Neural progenitor cell (in vitro differentiated cells): ENCODE measurements at regions not wholly inside any gene's neighbourhood (a gene's known extent, or its start where the extent isn't known, plus 50 kb on each side); places are given as distances from the start of the nearest gene placed in this dataset.

Experiments
- DNase-seq: peaks from one replicate; pipeline ENCODE4 v3.0.0-alpha.2; 2016; ENCODE audit warnings: low spot score
- H2AFZ ChIP-seq: fragments of 200-600 bp; sonication (generic); replicated peaks from 2 replicates; pipeline ENCODE4 v1.6.1; 2016; ENCODE audit warnings: antibody characterized with exemption
- H3F3A ChIP-seq: fragments of 200-600 bp; sonication (generic); 2 replicates; pipeline ENCODE4 v1.6.1; 2016; ENCODE audit warnings: antibody characterized with exemption, low read depth
- H3K27ac ChIP-seq: fragments of 200-600 bp; sonication (generic); 2 replicates; pipeline ENCODE4 v1.5.1; 2016; ENCODE audit warnings: mild to moderate bottlenecking
- H3K27me3 ChIP-seq: fragments of 200-600 bp; sonication (generic); 2 replicates; pipeline ENCODE4 v1.6.1; 2016; ENCODE audit warnings: mild to moderate bottlenecking, moderate library complexity
- H3K36me3 ChIP-seq: fragments of 200-600 bp; sonication (generic); 2 replicates; pipeline ENCODE4 v1.5.1; 2016
- H3K4me1 ChIP-seq: fragments of 200-600 bp; sonication (generic); 2 replicates; pipeline ENCODE4 v1.6.1; 2016; ENCODE audit warnings: mixed run types
- H3K4me2 ChIP-seq: fragments of 200-600 bp; sonication (generic); 2 replicates; pipeline ENCODE4 v1.6.1; 2016
- H3K4me3 ChIP-seq: fragments of 200-600 bp; sonication (generic); 2 replicates; pipeline ENCODE4 v1.5.1; 2016
- H3K79me2 ChIP-seq: fragments of 200-600 bp; sonication (generic); 2 replicates; pipeline ENCODE4 v1.6.1; 2016; ENCODE audit warnings: low read depth
- H3K9ac ChIP-seq: fragments of 200-600 bp; sonication (generic); 2 replicates; pipeline ENCODE4 v1.6.1; 2016
- H3K9me3 ChIP-seq: fragments of 200-600 bp; sonication (generic); 2 replicates; pipeline ENCODE4 v1.5.1; 2016; ENCODE audit warnings: low read depth
- H4K20me1 ChIP-seq: fragments of 200-600 bp; sonication (generic); 2 replicates; pipeline ENCODE4 v1.6.1; 2016; ENCODE audit warnings: low read depth
- H3K27ac Mint-ChIP-seq: 3 replicates; pipeline ENCODE4 v1.8.0; 2021; ENCODE audit warnings: mixed read lengths
- H3K27me3 Mint-ChIP-seq: 2 replicates; pipeline ENCODE4 v1.8.0; 2022; ENCODE audit warnings: low read depth, mild to moderate bottlenecking, inconsistent platforms, moderate library complexity, mixed read lengths; ENCODE audit not compliant: insufficient read depth
- H3K36me3 Mint-ChIP-seq: 3 replicates; pipeline ENCODE4 v1.8.0; 2021; ENCODE audit warnings: mixed read lengths
- H3K4me1 Mint-ChIP-seq: 3 replicates; pipeline ENCODE4 v1.8.0; 2021; ENCODE audit warnings: mixed read lengths
- H3K4me3 Mint-ChIP-seq: 3 replicates; pipeline ENCODE4 v1.8.0; 2021; ENCODE audit warnings: mild to moderate bottlenecking, moderate library complexity, mixed read lengths
- H3K9me3 Mint-ChIP-seq: 3 replicates; pipeline ENCODE4 v1.8.0; 2020; ENCODE audit warnings: mixed read lengths
- EZH2 ChIP-seq: fragments of 200-600 bp; sonication (generic); IDR thresholded peaks from 2 replicates; pipeline ENCODE4 v1.6.1; 2017; ENCODE audit warnings: antibody characterized with exemption, mild to moderate bottlenecking, moderate library complexity
- EZH2phosphoT487 ChIP-seq: fragments of 200-600 bp; sonication (generic); IDR thresholded peaks from 2 replicates; pipeline ENCODE4 v1.6.1; 2017; ENCODE audit warnings: antibody characterized with exemption
- TF ChIP-seq, protein P1 (sequence below): fragments of 200-600 bp; sonication (generic); IDR thresholded peaks from 2 replicates; pipeline ENCODE4 v1.5.1; 2017; ENCODE audit warnings: antibody characterized with exemption, mild to moderate bottlenecking

DNA sequence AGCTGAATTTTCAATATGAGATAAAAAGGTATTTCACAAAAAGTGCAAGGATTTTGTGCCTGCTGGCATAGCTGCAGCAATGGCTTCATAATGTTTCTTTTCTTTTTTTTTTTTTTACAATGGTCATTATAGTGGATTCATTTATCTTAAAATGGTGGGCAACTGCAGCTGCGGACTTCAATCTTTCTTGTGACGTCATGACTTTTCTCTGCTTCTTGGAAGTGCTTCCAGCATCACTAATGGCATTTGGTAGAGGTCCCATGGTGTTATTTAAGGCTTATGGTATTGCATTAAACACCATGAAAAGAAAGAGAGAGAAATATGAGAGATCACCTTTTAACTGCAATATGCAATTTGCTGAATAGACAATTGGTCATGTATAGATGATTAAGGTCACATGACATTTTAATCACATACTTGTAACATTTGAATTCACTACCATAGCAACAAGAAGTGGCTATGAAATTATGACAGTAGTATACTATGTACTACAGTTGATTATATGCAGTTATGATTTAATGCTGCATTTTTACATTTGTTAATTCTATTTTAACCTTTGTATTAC is 684.0 kb upstream of the AADAT start:
- no peak overlapping the region for H3K4me3 Mint-ChIP-seq
- no peak overlapping the region for H2AFZ ChIP-seq
- no peak overlapping the region for H3K4me2 ChIP-seq
- no peak overlapping the region for H3K27ac ChIP-seq
- H3K36me3 ChIP-seq = no peaks in the 10 kb centered on the region
- peaks cover 2% of the 10 kb centered on the region for H3K27me3 Mint-ChIP-seq
- H3K79me2 ChIP-seq = no peaks in the 10 kb centered on the region
- no peaks in the 10 kb centered on the region for H3K36me3 Mint-ChIP-seq
- no peak overlapping the region for H3K27ac Mint-ChIP-seq
- no peak for DNase-seq
- H3K4me1 Mint-ChIP-seq = no peaks in the 10 kb centered on the region
- no peak for TF ChIP-seq EZH2phosphoT487
- TF ChIP-seq EZH2 = no peak
- TF ChIP-seq, protein P1, sequence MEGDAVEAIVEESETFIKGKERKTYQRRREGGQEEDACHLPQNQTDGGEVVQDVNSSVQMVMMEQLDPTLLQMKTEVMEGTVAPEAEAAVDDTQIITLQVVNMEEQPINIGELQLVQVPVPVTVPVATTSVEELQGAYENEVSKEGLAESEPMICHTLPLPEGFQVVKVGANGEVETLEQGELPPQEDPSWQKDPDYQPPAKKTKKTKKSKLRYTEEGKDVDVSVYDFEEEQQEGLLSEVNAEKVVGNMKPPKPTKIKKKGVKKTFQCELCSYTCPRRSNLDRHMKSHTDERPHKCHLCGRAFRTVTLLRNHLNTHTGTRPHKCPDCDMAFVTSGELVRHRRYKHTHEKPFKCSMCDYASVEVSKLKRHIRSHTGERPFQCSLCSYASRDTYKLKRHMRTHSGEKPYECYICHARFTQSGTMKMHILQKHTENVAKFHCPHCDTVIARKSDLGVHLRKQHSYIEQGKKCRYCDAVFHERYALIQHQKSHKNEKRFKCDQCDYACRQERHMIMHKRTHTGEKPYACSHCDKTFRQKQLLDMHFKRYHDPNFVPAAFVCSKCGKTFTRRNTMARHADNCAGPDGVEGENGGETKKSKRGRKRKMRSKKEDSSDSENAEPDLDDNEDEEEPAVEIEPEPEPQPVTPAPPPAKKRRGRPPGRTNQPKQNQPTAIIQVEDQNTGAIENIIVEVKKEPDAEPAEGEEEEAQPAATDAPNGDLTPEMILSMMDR = no peak
- H4K20me1 ChIP-seq = no peaks in the 10 kb centered on the region
- no peaks in the 10 kb centered on the region for H3K27me3 ChIP-seq
- no peaks in the 10 kb centered on the region for H3F3A ChIP-seq
- no peak overlapping the region for H3K9ac ChIP-seq
- no peak overlapping the region for H3K4me3 ChIP-seq
- H3K9me3 Mint-ChIP-seq = no peaks in the 10 kb centered on the region
- H3K9me3 ChIP-seq = no peaks in the 10 kb centered on the region
- no peaks in the 10 kb centered on the region for H3K4me1 ChIP-seq

DNA sequence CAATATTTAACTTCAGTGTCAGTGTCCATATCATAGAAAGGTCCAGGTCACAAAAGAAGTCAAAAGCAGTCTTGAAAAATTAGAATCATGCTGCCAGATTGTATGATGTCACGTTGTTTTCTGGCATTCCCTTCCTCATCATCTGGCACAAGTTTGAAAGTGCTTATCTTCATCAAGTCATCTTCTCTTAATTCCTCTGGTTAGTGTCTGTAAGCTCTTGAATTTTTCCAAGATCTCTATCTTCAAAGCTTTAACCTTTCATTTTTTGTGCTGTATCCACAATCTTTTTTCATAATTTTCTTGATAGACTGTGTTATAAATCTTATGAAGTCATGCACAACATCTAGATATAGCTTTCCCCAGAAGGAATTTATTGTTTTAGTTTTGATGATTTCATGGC is 682.7 kb upstream of the AADAT start:
- no peaks in the 10 kb centered on the region for H3K9me3 ChIP-seq
- no peak overlapping the region for H3K4me3 ChIP-seq
- no peak overlapping the region for H3K9ac ChIP-seq
- H3K4me1 ChIP-seq = no peaks in the 10 kb centered on the region
- no peaks in the 10 kb centered on the region for H3K79me2 ChIP-seq
- H2AFZ ChIP-seq = no peak overlapping the region
- no peak for DNase-seq
- H3F3A ChIP-seq = no peaks in the 10 kb centered on the region
- H3K27ac Mint-ChIP-seq = no peak overlapping the region
- H3K9me3 Mint-ChIP-seq = no peaks in the 10 kb centered on the region
- H3K4me1 Mint-ChIP-seq = peaks cover 3% of the 10 kb centered on the region
- no peaks in the 10 kb centered on the region for H3K27me3 ChIP-seq
- H3K27ac ChIP-seq = no peak overlapping the region
- no peaks in the 10 kb centered on the region for H3K36me3 Mint-ChIP-seq
- no peaks in the 10 kb centered on the region for H4K20me1 ChIP-seq
- H3K36me3 ChIP-seq = no peaks in the 10 kb centered on the region
- no peak overlapping the region for H3K4me3 Mint-ChIP-seq
- H3K4me2 ChIP-seq = no peak overlapping the region
- TF ChIP-seq, protein P1 = no peak
- no peak for TF ChIP-seq EZH2phosphoT487
- no peak for TF ChIP-seq EZH2
- H3K27me3 Mint-ChIP-seq = peaks cover 2% of the 10 kb centered on the region

DNA sequence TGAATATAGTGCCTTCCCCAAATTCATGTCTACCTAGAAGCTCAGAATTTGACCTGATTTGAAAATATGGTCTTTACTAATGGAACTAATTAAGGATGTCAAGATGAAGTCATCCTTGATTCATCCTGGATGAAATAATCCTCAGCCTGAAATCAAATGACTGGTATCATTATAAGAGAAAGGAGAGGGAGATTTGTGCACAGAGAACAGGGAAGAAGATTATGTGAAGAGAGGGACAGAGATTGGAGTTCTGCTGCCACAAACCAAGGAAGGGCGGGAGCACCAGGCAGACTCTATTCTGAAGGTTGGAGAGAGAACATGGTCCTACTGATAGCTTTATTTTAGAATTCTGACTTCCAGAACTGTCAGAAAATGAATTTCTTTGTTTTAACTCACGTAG is 680.9 kb upstream of the AADAT start:
- Histone ChIP-seq H3K9ac (no peak overlapping the region), H3F3A (no peaks in the 10 kb centered on the region), H3K79me2 (no peaks in the 10 kb centered on the region), H3K4me2 (no peak overlapping the region), H3K27me3 (no peaks in the 10 kb centered on the region), H2AFZ (no peak overlapping the region), H3K36me3 (no peaks in the 10 kb centered on the region), H4K20me1 (no peaks in the 10 kb centered on the region), H3K9me3 (no peaks in the 10 kb centered on the region), H3K4me1 (no peaks in the 10 kb centered on the region), H3K4me3 (no peak overlapping the region), H3K27ac (no peak overlapping the region)
- Mint-ChIP-seq H3K27me3 (peaks cover 2% of the 10 kb centered on the region), H3K36me3 (no peaks in the 10 kb centered on the region), H3K4me3 (no peak overlapping the region), H3K27ac (no peak overlapping the region), H3K9me3 (no peaks in the 10 kb centered on the region), H3K4me1 (peaks cover 3% of the 10 kb centered on the region)
- DNase-seq = no peak
- TF ChIP-seq EZH2phosphoT487 = no peak
- TF ChIP-seq, protein P1 = no peak
- TF ChIP-seq EZH2 = no peak
